Osteocyte (in vitro differentiated cells): ENCODE measurements at regions not wholly inside any gene's neighbourhood (a gene's known extent, or its start where the extent isn't known, plus 50 kb on each side); places are given as distances from the start of the nearest gene placed in this dataset.
A peak's percentile ranks its signal among the peaks of the same experiment; 100 is the strongest.

Experiments used
- DNase-seq: peaks from one replicate; pipeline ENCODE4 v3.0.0; 2021; ENCODE audit warnings: mixed read lengths; ENCODE audit not compliant: unreplicated experiment; ENCODE audit errors: extremely low spot score
- H3K27ac Mint-ChIP-seq: one replicate; pipeline ENCODE4 v1.8.0; 2021; ENCODE audit warnings: mild to moderate bottlenecking, mixed read lengths; ENCODE audit not compliant: unreplicated experiment
- H3K27me3 Mint-ChIP-seq: one replicate; pipeline ENCODE4 v1.8.0; 2021; ENCODE audit warnings: mixed read lengths; ENCODE audit not compliant: unreplicated experiment
- H3K36me3 Mint-ChIP-seq: one replicate; pipeline ENCODE4 v1.8.0; 2021; ENCODE audit warnings: mixed read lengths; ENCODE audit not compliant: unreplicated experiment
- H3K4me1 Mint-ChIP-seq: one replicate; pipeline ENCODE4 v1.8.0; 2021; ENCODE audit warnings: mixed read lengths; ENCODE audit not compliant: unreplicated experiment
- H3K4me3 Mint-ChIP-seq: one replicate; pipeline ENCODE4 v1.8.0; 2021; ENCODE audit warnings: mild to moderate bottlenecking, moderate library complexity, mixed read lengths; ENCODE audit not compliant: unreplicated experiment
- H3K9me3 Mint-ChIP-seq: one replicate; pipeline ENCODE4 v1.8.0; 2021; ENCODE audit warnings: mixed read lengths; ENCODE audit not compliant: unreplicated experiment
- CTCF ChIP-seq: fragments of 200-600 bp; sonication (generic); IDR thresholded peaks from 2 replicates; pipeline ENCODE4 v1.5.0; 2021; ENCODE audit warnings: antibody characterized with exemption, mild to moderate bottlenecking, moderate library complexity

GRCh38 chr7:19269301-19269700 lies 124.1 kb upstream of the FERD3L start:
- TF ChIP-seq CTCF: no peak
- H3K27ac Mint-ChIP-seq: no peak overlapping the region
- peaks cover 4% of the 10 kb centered on the region for H3K36me3 Mint-ChIP-seq
- H3K4me3 Mint-ChIP-seq: no peak overlapping the region
- DNase-seq: no peak
- H3K9me3 Mint-ChIP-seq: peaks cover 8% of the 10 kb centered on the region
- H3K4me1 Mint-ChIP-seq: peaks cover 10% of the 10 kb centered on the region
- H3K27me3 Mint-ChIP-seq: no peaks in the 10 kb centered on the region

DNA sequence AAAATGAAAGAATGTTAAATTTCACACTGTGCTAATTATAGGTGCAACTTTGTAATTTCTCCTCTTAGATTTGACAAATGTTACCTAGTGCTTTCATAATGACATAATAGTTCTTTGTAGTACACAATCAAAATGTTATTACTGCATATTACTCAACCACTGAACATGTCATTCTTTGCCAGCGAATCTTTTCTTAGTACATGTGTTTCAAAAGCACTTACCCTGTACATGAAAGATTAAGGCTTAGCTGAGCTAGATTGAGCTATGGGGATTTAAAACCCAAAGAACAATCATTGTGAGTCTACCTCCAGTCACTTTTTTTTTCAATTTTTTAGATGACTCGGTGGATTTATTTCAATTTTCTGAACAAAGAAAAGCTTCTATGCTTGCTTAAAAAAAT lies 123.5 kb upstream of the FERD3L start:
- TF ChIP-seq CTCF: no peak
- Mint-ChIP-seq H3K27ac (peak overlapping the region; percentile 2), H3K27me3 (no peaks in the 10 kb centered on the region), H3K36me3 (peaks cover 4% of the 10 kb centered on the region), H3K4me3 (no peak overlapping the region), H3K9me3 (peaks cover 8% of the 10 kb centered on the region), H3K4me1 (peaks cover 10% of the 10 kb centered on the region)
- DNase-seq: no peak

GRCh38 chr7:19262826-19263225 lies 117.6 kb upstream of the FERD3L start:
- H3K4me3 Mint-ChIP-seq: no peak overlapping the region
- H3K9me3 Mint-ChIP-seq: peaks cover 13% of the 10 kb centered on the region
- no peaks in the 10 kb centered on the region for H3K27me3 Mint-ChIP-seq
- no peak overlapping the region for H3K27ac Mint-ChIP-seq
- no peaks in the 10 kb centered on the region for H3K36me3 Mint-ChIP-seq
- H3K4me1 Mint-ChIP-seq: no peaks in the 10 kb centered on the region
- no peak for DNase-seq
- TF ChIP-seq CTCF: no peak

- Mint-ChIP-seq H3K9me3 (peaks cover 12% of the 10 kb centered on the region), H3K27me3 (no peaks in the 10 kb centered on the region), H3K36me3 (peaks cover 3% of the 10 kb centered on the region), H3K4me3 (peak overlapping the region; percentile 16), H3K27ac (peak overlapping the region; percentile 94), H3K4me1 (peaks cover 36% of the 10 kb centered on the region)
- no peak for DNase-seq
- no peak for TF ChIP-seq CTCF
These were observed 104.1 kb upstream of the FERD3L start for GRCh38 chr7:19249281-19249680.

DNA sequence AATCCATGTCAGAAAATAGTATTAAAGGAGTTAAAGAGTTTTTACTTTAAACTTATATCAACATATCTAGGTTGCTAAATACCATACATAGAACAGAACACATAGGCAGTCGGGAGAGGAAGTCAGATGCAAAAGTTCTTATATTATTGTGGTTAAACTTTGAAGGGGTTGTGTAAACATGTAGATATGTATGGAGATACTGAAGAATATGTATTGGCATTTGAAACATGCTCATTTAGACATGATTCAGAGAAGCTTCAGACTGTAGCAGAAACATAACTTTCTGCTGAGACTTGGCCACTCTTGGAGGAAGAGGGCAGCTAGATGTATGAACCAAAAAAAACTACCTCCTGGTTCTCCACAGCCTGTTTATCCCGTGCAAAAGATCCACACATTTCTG lies 103.5 kb upstream of the FERD3L start:
- no peaks in the 10 kb centered on the region for H3K36me3 Mint-ChIP-seq
- H3K4me1 Mint-ChIP-seq: peaks cover 36% of the 10 kb centered on the region
- H3K27me3 Mint-ChIP-seq: no peaks in the 10 kb centered on the region
- H3K27ac Mint-ChIP-seq: peak overlapping the region; percentile 94
- no peak for TF ChIP-seq CTCF
- peak overlapping the region; percentile 16 for H3K4me3 Mint-ChIP-seq
- H3K9me3 Mint-ChIP-seq: peaks cover 8% of the 10 kb centered on the region
- no peak for DNase-seq
